K562 (cell line): ENCODE measurements at regions not wholly inside any gene's neighbourhood (a gene's known extent, or its start where the extent isn't known, plus 50 kb on each side); places are given as distances from the start of the nearest gene placed in this dataset.

Experiments used
- BCOR ChIP-seq: fragments of 450-650 bp; IDR thresholded peaks from 2 replicates; pipeline ENCODE4 v1.6.1; 2016
- CBFA2T3 ChIP-seq: fragments of 450-650 bp; IDR thresholded peaks from 2 replicates; pipeline ENCODE4 v1.6.1; 2017
- GABPB1 ChIP-seq: sonication (generic); formaldehyde crosslinking; IDR thresholded peaks from 2 replicates; pipeline ENCODE4 v1.8.0; 2022; ENCODE audit warnings: mild to moderate bottlenecking, missing genetic modification reagents
- HMG20B ChIP-seq: fragments of 250-450 bp; sonication (Bioruptor Pico); IDR thresholded peaks from 2 replicates; pipeline ENCODE4 v1.5.0; 2021; ENCODE audit warnings: mild to moderate bottlenecking
- HSF4 ChIP-seq: fragments of 250-450 bp; sonication (Bioruptor Pico); IDR thresholded peaks from 2 replicates; pipeline ENCODE4 v2.1.2; 2022; ENCODE audit warnings: mild to moderate bottlenecking, moderate library complexity, borderline replicate concordance
- MCM3 ChIP-seq: fragments of 450-650 bp; IDR thresholded peaks from 2 replicates; pipeline ENCODE4 v1.6.1; 2016
- RB1 ChIP-seq: fragments of 450-650 bp; IDR thresholded peaks from 2 replicates; pipeline ENCODE4 v1.6.1; 2017; ENCODE audit warnings: low read depth, mild to moderate bottlenecking
- SMARCA5 ChIP-seq: fragments of 450-650 bp; IDR thresholded peaks from 2 replicates; pipeline ENCODE4 v1.6.1; 2016
- SMARCE1 ChIP-seq: fragments of 450-650 bp; IDR thresholded peaks from 2 replicates; pipeline ENCODE4 v1.7.1; 2016; ENCODE audit warnings: mild to moderate bottlenecking
- SP2 ChIP-seq: IDR thresholded peaks from 2 replicates; pipeline ENCODE4 v1.6.1; 2011; ENCODE audit warnings: mild to moderate bottlenecking, low read depth, low read length, moderate library complexity; ENCODE audit not compliant: poor library complexity, severe bottlenecking; ENCODE audit errors: extremely low read depth
- XRCC4 ChIP-seq: IDR thresholded peaks from one replicate; pipeline ENCODE4 v1.6.1; 2011; ENCODE audit not compliant: insufficient read depth, insufficient read length; ENCODE audit errors: extremely low read depth
- YBX1 ChIP-seq: fragments of 450-650 bp; IDR thresholded peaks from 2 replicates; pipeline ENCODE4 v1.7.1; 2016; ENCODE audit warnings: mild to moderate bottlenecking
- ZNF316 ChIP-seq: fragments of 450-650 bp; IDR thresholded peaks from 2 replicates; pipeline ENCODE4 v1.6.1; 2016
- ZNF347 ChIP-seq: fragments of 450-650 bp; formaldehyde crosslinking; IDR thresholded peaks from 2 replicates; pipeline ENCODE4 v1.4.0; 2020; ENCODE audit warnings: low read depth, mild to moderate bottlenecking, moderate library complexity
- ZNF717 ChIP-seq: fragments of 250-450 bp; sonication (Bioruptor Pico); IDR thresholded peaks from 2 replicates; pipeline ENCODE4 v1.5.0; 2021
- TF ChIP-seq, protein P1 (sequence below), 2 experiments: fragments of 450-650 bp in 1 of 2; sonication (generic) in 1 of 2; formaldehyde crosslinking; conservative IDR thresholded peaks; 2 replicates each; pipeline versions ENCODE4 v1.4.0 to v1.8.1; 2020 to 2022; ENCODE audit warnings: mild to moderate bottlenecking in 1 of 2, missing genetic modification reagents in 1 of 2
- TF ChIP-seq, protein P2 (sequence below), 2 experiments: fragments of 450-650 bp in 1 of 2; sonication (generic) in 1 of 2; formaldehyde crosslinking in 1 of 2; IDR thresholded peaks in 1 of 2; conservative IDR thresholded peaks in 1 of 2; 2 replicates each; pipeline versions ENCODE4 v1.6.1 to v1.8.1; 2016 to 2023; ENCODE audit warnings: mild to moderate bottlenecking in 2 of 2, moderate library complexity in 2 of 2, inconsistent platforms in 1 of 2, missing genetic modification reagents in 1 of 2
- TF ChIP-seq, protein P3 (sequence below): fragments of 250-450 bp; sonication (Bioruptor Pico); IDR thresholded peaks from 2 replicates; pipeline ENCODE4 v1.4.0; 2020
- TF ChIP-seq, protein P4 (sequence below): fragments of 450-650 bp; formaldehyde crosslinking; IDR thresholded peaks from 2 replicates; pipeline ENCODE4 v1.4.0; 2022; ENCODE audit warnings: missing genetic modification characterization
- TF ChIP-seq, protein P5 (sequence below): sonication (generic); formaldehyde crosslinking; IDR thresholded peaks from 2 replicates; pipeline ENCODE4 v1.5.0; 2020; ENCODE audit warnings: missing genetic modification reagents
- TF ChIP-seq, protein P6 (sequence below), 2 experiments: fragments of 250-450 bp in 1 of 2; fragments of 450-650 bp in 1 of 2; sonication (Bioruptor Pico) in 1 of 2; IDR thresholded peaks; 2 replicates each; pipeline versions ENCODE4 v1.6.1 to v1.8.0; 2016 to 2021; ENCODE audit warnings: mild to moderate bottlenecking in 2 of 2, moderate library complexity in 2 of 2, missing compliant biosample characterization in 1 of 2, missing genetic modification characterization in 1 of 2

DNA sequence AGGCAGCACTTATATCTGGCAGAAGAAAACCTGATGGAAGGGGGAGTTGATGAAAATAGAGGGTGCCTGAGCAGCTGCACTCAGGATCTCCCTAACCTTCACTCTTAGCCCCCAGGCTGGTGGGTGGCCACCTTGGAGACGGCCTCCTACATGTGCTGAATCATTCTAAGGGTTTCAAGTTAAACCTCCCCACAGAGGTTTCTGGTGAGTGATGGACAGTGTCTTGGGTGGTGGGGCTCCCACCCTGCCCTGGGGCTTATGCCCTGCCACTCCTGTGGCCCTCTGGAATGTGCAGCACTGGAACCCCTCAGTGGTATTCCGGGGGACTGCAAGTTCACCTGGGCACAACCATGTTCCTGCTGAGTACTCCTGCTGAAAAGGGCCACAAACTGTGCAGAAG lies 357.2 kb downstream of the CD83 start (continued):
- TF ChIP-seq, protein P1, sequence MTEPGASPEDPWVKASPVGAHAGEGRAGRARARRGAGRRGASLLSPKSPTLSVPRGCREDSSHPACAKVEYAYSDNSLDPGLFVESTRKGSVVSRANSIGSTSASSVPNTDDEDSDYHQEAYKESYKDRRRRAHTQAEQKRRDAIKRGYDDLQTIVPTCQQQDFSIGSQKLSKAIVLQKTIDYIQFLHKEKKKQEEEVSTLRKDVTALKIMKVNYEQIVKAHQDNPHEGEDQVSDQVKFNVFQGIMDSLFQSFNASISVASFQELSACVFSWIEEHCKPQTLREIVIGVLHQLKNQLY (CRISPR knock-in tag; conservative IDR thresholded peaks at IDR 0.05) = no peak
- TF ChIP-seq SMARCE1 (0 out of 2 replicates have a peak, but pooled peaks have one; percentile 15), ZNF316 (peak; percentile 88), CBFA2T3 (peak; percentile 54), ZNF717 (CRISPR knock-in tag) (no peak), HSF4 (CRISPR knock-in tag) (no peak), SP2 (no peak), YBX1 (no peak), XRCC4 (no peak), MCM3 (no peak), SMARCA5 (no peak), RB1 (no peak), GABPB1 (CRISPR knock-in tag) (no peak), HMG20B (CRISPR knock-in tag) (no peak), ZNF347 (CRISPR knock-in tag) (no peak), BCOR (no peak)
- TF ChIP-seq, protein P2, sequence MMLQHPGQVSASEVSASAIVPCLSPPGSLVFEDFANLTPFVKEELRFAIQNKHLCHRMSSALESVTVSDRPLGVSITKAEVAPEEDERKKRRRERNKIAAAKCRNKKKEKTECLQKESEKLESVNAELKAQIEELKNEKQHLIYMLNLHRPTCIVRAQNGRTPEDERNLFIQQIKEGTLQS (IDR thresholded peaks at IDR 0.05) = no peak
- TF ChIP-seq, protein P2 (CRISPR knock-in tag; conservative IDR thresholded peaks at IDR 0.05) = no peak
- TF ChIP-seq, protein P3, sequence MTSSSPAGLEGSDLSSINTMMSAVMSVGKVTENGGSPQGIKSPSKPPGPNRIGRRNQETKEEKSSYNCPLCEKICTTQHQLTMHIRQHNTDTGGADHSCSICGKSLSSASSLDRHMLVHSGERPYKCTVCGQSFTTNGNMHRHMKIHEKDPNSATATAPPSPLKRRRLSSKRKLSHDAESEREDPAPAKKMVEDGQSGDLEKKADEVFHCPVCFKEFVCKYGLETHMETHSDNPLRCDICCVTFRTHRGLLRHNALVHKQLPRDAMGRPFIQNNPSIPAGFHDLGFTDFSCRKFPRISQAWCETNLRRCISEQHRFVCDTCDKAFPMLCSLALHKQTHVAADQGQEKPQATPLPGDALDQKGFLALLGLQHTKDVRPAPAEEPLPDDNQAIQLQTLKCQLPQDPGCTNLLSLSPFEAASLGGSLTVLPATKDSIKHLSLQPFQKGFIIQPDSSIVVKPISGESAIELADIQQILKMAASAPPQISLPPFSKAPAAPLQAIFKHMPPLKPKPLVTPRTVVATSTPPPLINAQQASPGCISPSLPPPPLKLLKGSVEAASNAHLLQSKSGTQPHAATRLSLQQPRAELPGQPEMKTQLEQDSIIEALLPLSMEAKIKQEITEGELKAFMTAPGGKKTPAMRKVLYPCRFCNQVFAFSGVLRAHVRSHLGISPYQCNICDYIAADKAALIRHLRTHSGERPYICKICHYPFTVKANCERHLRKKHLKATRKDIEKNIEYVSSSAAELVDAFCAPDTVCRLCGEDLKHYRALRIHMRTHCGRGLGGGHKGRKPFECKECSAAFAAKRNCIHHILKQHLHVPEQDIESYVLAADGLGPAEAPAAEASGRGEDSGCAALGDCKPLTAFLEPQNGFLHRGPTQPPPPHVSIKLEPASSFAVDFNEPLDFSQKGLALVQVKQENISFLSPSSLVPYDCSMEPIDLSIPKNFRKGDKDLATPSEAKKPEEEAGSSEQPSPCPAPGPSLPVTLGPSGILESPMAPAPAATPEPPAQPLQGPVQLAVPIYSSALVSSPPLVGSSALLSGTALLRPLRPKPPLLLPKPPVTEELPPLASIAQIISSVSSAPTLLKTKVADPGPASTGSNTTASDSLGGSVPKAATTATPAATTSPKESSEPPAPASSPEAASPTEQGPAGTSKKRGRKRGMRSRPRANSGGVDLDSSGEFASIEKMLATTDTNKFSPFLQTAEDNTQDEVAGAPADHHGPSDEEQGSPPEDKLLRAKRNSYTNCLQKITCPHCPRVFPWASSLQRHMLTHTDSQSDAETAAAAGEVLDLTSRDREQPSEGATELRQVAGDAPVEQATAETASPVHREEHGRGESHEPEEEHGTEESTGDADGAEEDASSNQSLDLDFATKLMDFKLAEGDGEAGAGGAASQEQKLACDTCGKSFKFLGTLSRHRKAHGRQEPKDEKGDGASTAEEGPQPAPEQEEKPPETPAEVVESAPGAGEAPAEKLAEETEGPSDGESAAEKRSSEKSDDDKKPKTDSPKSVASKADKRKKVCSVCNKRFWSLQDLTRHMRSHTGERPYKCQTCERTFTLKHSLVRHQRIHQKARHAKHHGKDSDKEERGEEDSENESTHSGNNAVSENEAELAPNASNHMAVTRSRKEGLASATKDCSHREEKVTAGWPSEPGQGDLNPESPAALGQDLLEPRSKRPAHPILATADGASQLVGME (CRISPR knock-in tag) = no peak
- TF ChIP-seq, protein P4, sequence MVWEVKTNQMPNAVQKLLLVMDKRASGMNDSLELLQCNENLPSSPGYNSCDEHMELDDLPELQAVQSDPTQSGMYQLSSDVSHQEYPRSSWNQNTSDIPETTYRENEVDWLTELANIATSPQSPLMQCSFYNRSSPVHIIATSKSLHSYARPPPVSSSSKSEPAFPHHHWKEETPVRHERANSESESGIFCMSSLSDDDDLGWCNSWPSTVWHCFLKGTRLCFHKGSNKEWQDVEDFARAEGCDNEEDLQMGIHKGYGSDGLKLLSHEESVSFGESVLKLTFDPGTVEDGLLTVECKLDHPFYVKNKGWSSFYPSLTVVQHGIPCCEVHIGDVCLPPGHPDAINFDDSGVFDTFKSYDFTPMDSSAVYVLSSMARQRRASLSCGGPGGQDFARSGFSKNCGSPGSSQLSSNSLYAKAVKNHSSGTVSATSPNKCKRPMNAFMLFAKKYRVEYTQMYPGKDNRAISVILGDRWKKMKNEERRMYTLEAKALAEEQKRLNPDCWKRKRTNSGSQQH (CRISPR knock-in tag) = no peak
- TF ChIP-seq, protein P5, sequence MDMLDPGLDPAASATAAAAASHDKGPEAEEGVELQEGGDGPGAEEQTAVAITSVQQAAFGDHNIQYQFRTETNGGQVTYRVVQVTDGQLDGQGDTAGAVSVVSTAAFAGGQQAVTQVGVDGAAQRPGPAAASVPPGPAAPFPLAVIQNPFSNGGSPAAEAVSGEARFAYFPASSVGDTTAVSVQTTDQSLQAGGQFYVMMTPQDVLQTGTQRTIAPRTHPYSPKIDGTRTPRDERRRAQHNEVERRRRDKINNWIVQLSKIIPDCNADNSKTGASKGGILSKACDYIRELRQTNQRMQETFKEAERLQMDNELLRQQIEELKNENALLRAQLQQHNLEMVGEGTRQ (CRISPR knock-in tag) = no peak
- TF ChIP-seq, protein P6, sequence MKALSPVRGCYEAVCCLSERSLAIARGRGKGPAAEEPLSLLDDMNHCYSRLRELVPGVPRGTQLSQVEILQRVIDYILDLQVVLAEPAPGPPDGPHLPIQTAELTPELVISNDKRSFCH (CRISPR knock-in tag; IDR thresholded peaks at IDR 0.05) = no peak
- TF ChIP-seq, protein P6 (tag; IDR thresholded peaks at IDR 0.05) = no peak
